ENCODE measurements at regions not wholly inside any gene's neighbourhood (a gene's known extent, or its start where the extent isn't known, plus 50 kb on each side); places are given as distances from the start of the nearest gene placed in this dataset.

- H3K27ac ChIP-seq (ENCODE audit: low read depth, low read length), result no peak overlapping the region
- H3K9me3 ChIP-seq (ENCODE audit: control insufficient read depth, insufficient read depth, low read length), result no peaks in the 10 kb centered on the region; the same call in 1 of the 2 replicates
- H3K4me3 ChIP-seq (ENCODE audit: low read depth, low read length), result no peak overlapping the region
- H3K27me3 ChIP-seq (ENCODE audit: control insufficient read depth, insufficient read depth, low read length), result no peaks in the 10 kb centered on the region
- ChIA-PET CTCF (no interaction called here), POLR2A (no interaction called here)
- no peak for DNase-seq (ENCODE audit: low read depth, low spot score)
- TF ChIP-seq CTCF (IDR thresholded peaks at IDR 0.05; ENCODE audit: low read depth, low read length), result no peak
Measured at GRCh38 chr13:65555962-65556361, 1674.2 kb downstream of the PCDH9 start.

GRCh38 chr13:65553096-65553727 is 1676.9 kb downstream of the PCDH9 start:
- Histone ChIP-seq H3K27ac (ENCODE audit: low read depth, low read length) (no peak overlapping the region), H3K9me3 (ENCODE audit: control insufficient read depth, insufficient read depth, low read length) (no peaks in the 10 kb centered on the region; the same call in 1 of the 2 replicates), H3K27me3 (ENCODE audit: control insufficient read depth, insufficient read depth, low read length) (no peaks in the 10 kb centered on the region), H3K4me3 (ENCODE audit: low read depth, low read length) (no peak overlapping the region)
- TF ChIP-seq CTCF (IDR thresholded peaks at IDR 0.05; ENCODE audit: low read depth, low read length), result no peak
- DNase-seq (ENCODE audit: low read depth, low spot score), result no peak
- POLR2A ChIA-PET, result no interaction called here
- CTCF ChIA-PET, result no interaction called here

- POLR2A ChIA-PET, result no interaction called here
- no peaks in the 10 kb centered on the region for H3K27me3 ChIP-seq (ENCODE audit: control insufficient read depth, insufficient read depth, low read length)
Measured at GRCh38 chr13:65551208-65551607, 1678.9 kb downstream of the PCDH9 start.

GRCh38 chr13:65540175-65540574 is 1690.0 kb downstream of the PCDH9 start:
- POLR2A ChIA-PET, result no interaction called here

More at GRCh38 chr13:65551208-65551607, 1678.9 kb downstream of the PCDH9 start:
- H3K27ac ChIP-seq (ENCODE audit: low read depth, low read length), result no peak overlapping the region
- H3K4me3 ChIP-seq (ENCODE audit: low read depth, low read length), result no peak overlapping the region
- CTCF ChIA-PET, result no interaction called here
- H3K9me3 ChIP-seq (ENCODE audit: control insufficient read depth, insufficient read depth, low read length), result no peaks in the 10 kb centered on the region; the same call in 1 of the 2 replicates
- no peak for DNase-seq (ENCODE audit: low read depth, low spot score)
- TF ChIP-seq CTCF (IDR thresholded peaks at IDR 0.05; ENCODE audit: low read depth, low read length), result no peak

More at GRCh38 chr13:65540175-65540574, 1690.0 kb downstream of the PCDH9 start:
- H3K9me3 ChIP-seq (ENCODE audit: control insufficient read depth, insufficient read depth, low read length), result no peaks in the 10 kb centered on the region
- no peak for DNase-seq (ENCODE audit: low read depth, low spot score)
- CTCF ChIA-PET, result interaction anchor here (0.6 kb wide), 1 partner anchor 1575 kb away, joined by 3 read pairs; no protein-coding TSS in a partner anchor
- no peak overlapping the region for H3K27ac ChIP-seq (ENCODE audit: low read depth, low read length)
- TF ChIP-seq CTCF (IDR thresholded peaks at IDR 0.05; ENCODE audit: low read depth, low read length), result no peak
- H3K4me3 ChIP-seq (ENCODE audit: low read depth, low read length), result no peak overlapping the region
- H3K27me3 ChIP-seq (ENCODE audit: control insufficient read depth, insufficient read depth, low read length), result no peaks in the 10 kb centered on the region

Measured in AG04450 (cell line).